Activated naive CD4-positive, alpha-beta T cell treated with Interleukin-2 at 50 U/mL for 16 hours (primary cell): ENCODE measurements at regions not wholly inside any gene's neighbourhood (a gene's known extent, or its start where the extent isn't known, plus 50 kb on each side); places are given as distances from the start of the nearest gene placed in this dataset.
"Not testable (repeated sequence)": the region's sequence is repeated elsewhere in the genome, so short reads cannot be mapped to it uniquely, and the experiment has no call there.

Experiments
- DNase-seq: peaks from one replicate; pipeline ENCODE4 v3.0.0-alpha.2; 2020

DNA sequence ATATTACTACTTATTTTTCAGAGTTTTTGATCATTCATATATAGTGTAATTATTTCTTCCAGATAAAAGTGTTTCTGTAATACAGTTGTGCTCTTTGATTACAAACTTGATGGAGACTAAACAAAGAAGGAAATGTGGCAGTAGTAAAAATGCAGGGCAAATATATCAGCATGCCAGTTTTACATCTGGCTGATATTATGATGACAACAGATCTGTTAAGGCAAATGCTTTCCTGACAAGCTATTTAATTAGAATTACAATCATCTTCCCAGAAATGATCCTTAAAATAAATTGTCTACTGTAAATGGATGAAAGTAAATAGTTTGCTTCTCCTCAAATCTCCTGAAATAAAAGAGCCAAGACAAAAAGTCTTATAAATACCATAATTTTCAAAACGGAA lies 1659.8 kb downstream of the BRINP3 start:
- no peak for DNase-seq

DNA sequence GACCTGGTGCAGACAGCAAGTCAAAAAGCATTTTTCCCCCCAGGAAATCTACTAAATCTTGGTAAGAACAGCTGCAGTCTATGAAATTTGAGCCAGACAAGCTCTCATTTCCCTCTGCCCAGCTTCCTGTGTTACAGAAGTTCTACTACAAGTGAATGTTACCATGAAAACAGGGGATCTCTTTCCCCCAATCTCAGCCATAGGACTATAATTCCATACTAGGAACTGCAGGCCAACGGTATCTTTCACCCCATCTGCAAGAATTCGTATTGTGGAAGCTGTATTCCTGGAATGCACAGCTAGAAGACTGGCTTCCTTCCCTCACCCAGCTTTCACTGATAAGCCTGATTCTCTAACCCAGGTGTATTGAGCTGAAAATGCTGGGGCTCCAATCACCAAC lies 1655.4 kb downstream of the BRINP3 start:
- DNase-seq, result no peak

DNA sequence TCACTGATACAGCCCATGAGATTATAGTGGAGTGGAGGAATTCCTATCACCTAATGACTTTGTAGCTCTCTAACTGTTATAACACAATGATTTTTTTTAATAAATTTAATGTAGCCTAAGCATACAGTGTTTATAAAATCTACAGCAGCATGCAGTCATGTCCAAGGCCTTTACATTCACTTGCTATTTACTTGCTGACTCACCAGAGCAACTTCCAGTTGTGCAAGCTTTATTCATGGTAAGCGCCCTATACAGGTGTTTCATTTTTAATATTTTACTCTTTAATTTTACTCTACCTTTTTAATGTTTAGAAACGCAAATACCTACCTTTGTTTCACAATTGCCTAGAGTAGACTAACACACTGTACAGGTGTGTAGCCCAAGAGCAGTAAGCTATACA lies 1652.2 kb downstream of the BRINP3 start:
- no peak for DNase-seq

DNA sequence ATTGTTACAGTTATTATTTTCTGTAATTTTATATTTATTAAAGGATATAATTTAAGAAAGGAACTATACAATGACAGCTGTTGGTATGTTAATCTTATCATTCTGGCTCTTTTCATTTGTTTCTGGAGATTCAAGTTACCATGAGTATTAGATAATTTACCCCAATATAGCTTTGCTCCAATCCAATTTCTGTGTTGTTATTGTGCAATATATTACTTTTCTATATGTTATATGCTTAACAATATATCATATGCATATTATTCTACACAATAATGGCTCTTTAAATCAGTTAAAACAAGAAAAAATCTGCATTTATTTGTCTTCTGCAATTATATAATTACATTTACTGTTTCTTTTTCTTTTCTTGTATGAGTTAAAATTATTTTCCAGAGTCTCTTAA lies 1650.9 kb downstream of the BRINP3 start:
- no peak for DNase-seq

DNA sequence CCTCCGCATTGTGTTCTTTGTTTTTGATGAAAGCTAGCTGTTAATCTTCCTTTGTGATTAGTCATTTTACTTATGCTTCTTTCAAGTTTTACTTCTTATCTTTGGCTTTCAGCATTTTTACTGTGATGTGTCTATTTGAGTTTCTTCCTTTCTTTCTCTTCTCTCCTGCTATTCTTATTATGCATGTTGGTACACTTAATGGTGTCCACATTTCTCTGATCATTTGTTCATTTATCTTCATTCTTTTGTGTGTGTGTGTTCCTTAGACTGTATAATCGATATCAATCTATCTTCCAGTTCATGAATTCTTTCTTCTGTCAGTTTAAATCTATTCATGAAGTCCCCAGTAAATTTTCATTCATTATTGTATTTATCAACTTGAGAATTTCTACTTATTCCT lies 1650.3 kb downstream of the BRINP3 start:
- no peak for DNase-seq

DNA sequence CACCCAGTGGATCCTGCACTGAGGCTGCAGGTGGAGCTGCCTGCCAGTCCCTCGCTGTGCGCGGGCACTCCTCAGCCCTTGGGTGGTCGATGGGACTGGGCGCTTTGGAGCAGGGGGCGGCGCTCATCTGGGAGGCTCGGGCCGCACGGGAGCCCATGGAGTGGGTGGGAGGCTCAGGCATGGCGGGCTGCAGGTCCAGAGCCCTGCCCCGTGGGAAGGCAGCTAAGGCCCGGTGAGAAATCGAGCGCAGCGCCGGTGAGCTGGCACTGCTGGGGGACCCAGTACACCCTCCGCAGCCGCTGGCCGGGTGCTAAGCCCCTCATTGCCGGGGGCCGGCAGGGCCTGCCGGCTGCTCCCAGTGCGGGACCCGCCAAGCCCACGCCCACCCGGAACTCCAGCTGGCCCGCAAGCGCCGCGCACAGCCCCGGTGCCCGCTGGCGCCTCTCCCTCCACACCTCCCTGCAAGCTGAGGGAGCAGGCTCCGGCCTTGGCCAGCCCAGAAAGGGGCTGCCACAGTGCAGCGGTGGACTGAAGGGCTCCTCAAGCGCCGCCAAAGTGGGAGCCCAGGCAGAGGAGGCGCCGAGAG lies 1636.5 kb downstream of the BRINP3 start:
- not testable (repeated sequence) for DNase-seq

DNA sequence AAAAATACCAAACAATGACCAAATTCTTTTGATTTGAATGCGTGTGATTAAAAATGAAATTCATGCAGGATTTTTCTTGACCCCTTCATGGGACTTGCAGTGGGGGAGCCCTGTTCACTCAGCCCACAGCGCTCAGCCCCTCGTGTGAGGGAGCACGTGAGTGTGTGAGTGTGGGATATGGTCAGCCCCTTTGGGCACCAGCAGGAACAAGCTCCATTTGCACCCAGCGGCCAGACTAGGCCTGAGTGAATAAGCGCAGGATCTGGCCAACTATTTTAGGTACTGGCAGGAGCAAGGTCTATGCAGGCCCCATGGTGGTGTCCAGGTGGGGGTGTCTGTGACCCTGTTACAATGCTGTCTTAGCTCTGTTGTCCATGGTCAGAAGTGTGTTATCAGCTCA lies 1631.2 kb downstream of the BRINP3 start:
- DNase-seq, result no peak

DNA sequence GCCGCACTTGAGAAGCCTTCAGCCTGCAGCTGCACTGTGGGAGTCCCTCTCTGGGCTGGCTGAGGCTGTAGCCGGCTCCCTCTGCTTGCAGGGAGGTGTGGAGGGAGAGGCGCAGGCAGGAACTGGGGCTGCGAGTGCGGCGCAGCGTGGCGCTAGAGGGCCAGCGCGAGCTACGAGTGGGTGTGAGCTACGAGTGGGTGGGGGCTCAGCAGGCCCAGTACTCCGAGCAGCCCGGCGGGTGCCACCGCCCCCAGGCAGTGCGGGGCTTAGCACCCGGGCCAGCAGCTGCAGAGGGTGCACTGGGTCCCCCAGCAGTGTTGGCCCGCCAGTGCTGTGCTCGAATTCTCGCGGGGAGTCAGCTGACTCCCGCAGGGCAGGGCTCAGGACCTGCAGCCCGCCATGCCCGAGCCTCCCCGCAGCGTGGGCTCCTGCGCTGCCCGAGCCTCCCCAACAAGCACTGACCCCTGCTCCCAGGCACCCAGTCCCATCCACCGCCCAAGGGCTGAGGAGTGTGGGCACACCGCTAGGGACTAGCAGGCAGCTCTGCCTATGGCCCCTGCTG lies 1620.1 kb downstream of the BRINP3 start:
- no peak for DNase-seq

DNA sequence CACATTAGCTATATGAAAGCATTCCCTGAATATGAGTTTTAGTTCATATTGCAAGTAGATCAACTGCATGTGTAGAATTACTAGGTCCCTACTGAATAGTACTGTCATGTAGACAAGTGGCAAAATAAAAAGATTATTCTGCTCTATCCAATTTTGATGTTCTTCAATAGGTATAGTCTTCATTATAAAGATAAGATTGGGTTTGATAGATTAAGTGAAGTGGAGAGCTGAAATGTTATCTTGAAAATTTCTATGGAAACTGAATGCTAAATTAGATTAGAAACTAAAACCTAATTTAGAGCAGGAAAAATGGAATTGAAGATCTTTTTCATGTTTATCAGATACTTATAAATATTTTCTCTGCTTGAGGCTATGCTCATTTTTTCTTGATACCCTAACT lies 1610.0 kb downstream of the BRINP3 start:
- DNase-seq, result no peak

DNA sequence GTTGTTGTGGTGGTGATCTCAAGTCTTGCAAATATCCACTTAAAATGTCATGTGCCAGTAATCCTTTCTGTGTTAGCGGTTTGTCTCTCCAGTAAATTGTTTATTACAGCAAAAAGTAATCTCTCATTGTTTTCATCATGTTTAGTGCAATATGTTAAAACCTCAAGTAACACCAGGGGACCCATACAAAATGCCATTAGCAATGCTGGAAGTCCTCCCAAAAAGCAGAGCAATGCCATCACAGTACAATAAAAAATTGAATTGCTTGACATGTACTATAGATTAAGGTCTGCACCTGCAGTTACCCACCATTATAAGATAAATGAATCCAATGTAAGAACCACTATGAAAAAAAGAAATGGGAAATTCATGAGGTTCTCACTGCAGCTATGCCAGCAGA lies 1606.5 kb downstream of the BRINP3 start:
- no peak for DNase-seq

DNA sequence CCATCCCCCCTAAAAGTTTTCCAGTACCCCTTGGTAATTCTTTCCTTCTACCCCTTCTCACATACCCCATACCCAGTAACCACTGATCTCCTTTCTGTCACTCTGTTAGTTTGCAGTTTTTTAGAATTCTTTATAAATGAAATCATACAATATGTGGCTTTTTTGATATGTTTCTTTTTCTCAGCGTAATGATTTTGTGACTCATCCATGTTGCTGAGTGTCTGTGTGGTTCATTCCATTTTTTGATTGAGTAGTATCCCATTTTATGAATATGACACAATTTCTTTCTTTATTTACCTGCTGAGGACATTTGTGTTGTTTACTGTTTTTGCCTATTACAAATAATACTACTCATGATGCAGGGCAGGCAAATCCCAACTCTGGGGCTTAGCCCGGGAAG lies 1605.3 kb downstream of the BRINP3 start:
- DNase-seq, result no peak

DNA sequence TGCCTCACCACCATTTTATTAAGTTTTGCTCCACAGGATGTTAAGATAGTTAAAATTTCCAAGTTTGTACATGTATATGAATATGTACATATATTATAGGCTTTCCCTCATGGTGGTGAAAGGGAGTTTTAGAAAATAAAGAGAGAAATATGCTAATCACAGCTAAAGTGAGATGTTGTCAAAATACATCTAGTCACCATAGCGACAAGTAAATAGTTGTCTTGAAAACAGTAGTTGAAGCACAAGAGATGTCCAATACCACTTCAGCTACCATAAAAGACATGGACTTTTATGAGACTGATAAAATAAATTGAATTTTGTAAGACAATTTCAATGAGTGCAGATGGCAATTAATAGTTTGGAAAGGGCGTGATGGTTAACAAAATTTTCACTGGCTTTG lies 1600.0 kb downstream of the BRINP3 start:
- DNase-seq, result no peak

DNA sequence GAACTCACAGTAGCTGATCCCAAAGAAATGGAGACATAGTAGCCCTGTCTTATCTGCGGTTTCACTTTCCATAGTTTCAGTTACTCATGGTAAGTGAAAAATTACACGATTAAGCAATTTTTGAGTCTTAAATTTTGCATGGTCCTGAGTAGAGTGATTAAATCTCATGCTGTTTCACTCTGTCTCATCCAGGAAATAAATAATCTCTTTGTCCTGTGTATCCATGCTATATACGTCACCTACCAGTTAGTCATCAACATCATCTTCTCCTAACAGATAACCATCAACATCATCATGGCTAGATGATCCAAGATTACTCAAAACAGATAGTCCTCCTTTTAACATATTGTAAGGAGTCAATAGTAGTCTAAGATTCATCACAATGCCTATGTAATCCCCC lies 1589.3 kb downstream of the BRINP3 start:
- DNase-seq, result no peak

DNA sequence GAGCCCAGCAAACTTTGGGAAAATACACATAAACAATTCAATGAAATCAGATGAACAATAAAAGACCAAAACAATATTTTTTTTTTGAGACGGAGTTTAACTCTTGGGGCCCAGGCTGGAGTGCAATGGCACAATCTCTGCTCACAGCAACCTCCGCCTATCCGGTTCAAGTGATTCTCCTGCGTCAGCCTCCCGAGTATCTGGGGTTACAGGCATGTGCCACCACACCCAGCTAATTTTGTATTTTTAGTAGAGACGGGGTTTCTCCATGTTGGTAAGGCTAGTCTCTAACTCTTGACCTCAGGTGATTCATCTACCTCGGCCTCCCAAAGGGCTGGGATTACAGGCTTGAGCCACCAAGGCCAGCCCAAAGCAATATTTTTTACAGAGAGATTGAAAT lies 1588.5 kb downstream of the BRINP3 start:
- DNase-seq, result no peak

DNA sequence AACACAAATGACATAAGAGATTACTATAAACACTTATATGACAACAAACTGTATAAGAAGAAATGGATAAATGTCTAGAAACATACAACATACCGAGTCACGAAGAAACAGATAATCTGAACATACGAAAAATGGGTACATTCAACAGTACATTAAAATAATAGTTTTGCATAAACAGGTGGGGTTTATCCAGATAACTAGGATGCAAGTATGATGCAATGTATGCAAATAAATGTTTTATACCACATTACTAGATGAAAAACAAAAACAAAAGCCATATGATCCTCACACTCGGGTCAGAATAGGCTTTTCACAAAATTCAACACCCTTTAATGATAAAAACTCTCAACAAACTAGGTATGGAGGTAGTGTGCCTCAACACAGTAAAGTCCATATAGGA lies 1585.7 kb downstream of the BRINP3 start:
- DNase-seq, result no peak

DNA sequence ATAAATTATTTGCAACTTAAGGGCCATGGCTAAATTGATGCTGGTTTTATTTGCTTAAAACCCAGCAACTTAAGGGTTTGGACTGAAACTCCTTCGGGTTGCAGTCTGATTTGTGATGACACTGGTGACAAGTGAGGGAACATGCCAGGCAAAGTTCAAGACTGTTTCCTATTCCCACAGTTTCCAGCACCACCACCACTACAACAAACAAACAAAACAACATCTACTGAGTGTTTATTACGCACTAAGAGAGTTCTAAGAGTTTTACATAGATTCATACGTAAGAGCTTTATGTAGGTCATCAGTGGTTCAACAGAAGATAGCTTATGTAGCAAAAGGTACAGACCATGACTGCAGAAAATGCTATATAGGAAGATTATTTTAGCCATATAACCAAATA lies 1582.1 kb downstream of the BRINP3 start:
- DNase-seq, result no peak

DNA sequence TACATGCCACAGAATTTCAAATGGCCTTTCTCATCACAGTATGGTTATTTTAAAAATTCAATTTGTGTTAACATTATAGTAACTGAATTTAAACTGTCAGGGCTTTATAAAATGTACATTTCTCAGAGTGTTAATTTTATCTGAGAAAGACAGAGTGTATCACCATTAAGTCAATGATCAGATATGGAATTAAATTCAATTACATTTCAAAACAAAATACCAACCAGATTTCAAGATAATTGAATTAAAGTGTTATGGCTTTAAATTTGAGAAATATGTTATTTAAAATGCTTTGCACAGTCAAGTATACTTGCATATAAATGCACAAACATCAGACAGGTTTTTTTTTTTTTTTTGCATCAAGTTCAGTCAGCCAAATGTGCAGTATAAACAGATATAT lies 1574.4 kb downstream of the BRINP3 start:
- DNase-seq, result no peak

DNA sequence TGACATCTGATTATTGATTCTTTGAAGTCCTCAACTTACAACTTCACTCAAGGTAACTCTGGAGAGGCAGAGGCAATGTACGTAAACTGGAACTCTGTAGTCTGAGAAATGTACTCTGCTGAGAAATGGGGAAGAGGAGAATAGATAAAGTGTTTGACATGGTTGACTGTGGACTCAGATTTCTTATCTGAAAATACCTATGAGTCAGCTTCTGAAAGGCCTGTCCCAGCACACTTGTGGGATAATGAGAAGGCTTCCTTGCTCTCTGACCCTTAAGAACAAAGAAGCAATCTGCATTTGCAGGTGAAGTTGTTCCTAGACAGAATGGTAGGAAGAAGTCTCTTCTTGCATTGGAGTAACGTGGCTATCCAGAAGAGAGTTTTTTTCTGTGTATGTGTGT lies 1573.5 kb downstream of the BRINP3 start:
- DNase-seq, result no peak

DNA sequence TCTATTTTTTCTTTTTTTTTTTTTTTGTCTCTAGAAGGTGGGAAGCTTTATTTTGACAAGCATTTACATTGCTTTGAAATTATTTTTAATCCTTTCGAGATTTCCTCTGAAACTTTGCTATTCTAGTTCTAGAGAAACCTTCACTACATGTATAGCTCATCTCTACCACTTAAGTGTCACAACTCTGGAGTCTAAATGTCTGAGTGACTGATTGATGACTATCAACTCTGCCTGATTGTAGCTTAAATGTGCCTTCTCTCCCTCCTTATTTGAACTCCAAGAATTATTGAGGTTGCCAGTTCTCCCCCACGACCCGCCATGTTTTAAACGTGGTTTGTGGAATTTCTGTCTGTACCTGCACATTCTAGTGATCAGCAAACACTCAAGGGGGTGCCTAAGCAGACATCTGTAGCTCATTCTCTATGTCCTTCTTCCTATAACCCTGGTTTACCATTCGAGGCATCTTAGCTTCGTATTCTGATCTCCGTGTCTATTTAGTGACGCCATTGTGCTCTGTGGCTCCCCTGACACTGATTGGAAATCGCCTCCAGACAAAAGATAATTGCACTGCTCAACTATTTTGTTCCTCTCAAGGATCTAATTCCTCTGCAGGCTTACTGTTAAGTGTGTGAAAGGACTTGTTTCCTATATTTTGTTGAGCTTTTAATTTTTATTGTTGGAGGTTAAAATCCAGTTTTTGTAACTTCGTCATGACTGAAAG lies 1570.6 kb downstream of the BRINP3 start:
- no peak for DNase-seq

DNA sequence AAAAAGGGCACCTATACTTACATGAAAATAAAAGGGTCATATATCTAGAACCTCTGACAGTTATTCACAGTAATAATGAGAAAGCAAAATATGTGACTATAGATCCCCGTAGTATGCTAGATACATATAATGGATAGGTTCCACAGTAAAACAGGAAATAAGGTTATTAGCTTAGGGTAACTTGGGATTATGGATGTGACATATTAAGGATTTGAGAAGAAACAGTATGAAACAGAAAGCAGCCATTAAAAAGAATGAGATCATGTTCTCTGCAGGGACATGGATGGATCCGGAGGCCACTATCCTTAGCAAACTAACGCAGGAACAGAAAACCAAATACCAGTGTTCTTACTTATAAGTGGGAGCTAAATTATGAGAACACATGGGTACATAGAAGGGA lies 1547.3 kb downstream of the BRINP3 start:
- DNase-seq, result no peak

DNA sequence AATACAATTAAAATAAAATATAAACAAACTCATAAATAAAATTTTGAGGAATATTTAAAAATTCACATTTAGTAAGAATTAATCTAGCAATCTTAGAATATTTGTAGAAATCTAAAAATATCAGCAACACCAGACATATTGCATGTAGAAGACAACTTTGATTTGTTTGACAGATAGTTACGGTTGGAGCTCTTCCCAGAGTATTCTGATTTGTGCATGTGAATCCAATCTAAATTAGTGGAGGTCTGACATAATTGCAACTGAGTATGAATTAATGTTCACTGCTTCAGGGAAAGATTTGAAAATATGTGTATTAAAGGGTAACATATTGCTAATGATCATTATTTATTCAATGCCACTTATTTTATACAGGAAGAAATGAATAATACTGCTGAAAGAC lies 1546.2 kb downstream of the BRINP3 start:
- DNase-seq, result no peak

DNA sequence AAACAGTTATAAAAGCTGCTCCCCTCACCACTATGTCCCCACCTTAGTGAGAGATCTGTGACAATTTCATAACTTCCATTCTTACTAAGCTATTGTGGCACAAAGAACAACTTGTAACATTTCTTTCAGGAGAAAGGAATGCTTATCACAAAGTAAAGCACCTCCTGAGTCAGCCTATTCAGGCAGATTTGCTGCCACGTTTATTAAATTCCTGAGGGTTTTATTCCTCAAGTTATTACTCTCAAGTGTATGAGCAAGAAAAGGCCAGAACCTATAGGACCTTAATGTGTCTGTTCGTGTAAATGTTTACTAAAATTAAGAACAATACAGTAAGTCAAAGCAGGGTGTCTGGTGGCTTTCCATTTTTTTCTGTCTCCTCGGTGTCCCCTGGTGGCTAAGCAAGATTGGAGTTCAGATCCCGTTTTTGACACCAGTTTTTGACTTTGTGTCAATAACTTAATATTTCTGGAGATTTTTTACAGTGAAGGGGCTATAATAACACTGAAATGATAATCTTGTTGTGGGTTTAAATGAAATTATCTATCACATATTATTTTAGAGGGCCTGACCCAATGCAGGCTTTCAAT lies 1539.6 kb downstream of the BRINP3 start:
- no peak for DNase-seq

DNA sequence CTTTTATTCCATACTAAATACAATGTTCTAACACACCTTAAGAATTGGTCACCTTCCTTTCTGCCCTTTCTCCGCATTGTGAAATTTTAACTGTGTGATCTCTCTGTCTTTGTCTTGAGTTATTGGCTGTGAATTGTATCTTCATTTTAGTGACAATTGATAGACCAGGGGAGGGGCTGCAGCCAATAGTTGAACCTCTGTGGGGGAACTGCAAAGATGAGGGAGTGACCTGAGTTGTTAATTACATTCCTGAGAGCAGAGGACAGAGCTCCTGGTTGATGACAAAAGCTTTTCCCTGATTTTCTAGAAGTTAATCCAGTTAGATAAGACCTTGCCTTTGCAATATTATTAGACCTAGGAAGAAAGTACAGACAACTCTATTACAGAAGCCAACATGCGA lies 1535.7 kb downstream of the BRINP3 start:
- DNase-seq, result no peak

DNA sequence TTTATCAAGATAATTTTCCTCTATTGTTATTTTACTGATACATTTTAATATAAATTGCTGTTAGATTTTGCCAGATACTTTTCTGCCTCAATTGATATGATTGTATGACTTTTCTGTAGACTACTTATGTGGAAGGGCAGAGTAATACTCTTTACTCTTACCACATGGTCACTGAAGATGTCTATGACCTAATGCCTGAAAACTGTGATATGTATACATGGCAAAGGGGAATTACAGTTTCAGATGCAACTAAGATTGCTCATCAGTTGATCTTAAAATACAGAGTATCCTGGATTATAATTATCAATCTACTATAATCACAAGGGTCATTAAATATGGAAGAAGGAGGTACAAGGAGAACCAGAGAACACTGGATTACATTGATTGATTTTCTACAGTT lies 1528.0 kb downstream of the BRINP3 start:
- DNase-seq, result no peak
